BLaER1 (cell line): ENCODE measurements at regions not wholly inside any gene's neighbourhood (a gene's known extent, or its start where the extent isn't known, plus 50 kb on each side); places are given as distances from the start of the nearest gene placed in this dataset.

Experiments used
- H3K27ac ChIP-seq: shearing (Covaris generic); formaldehyde crosslinking; 2 replicates; pipeline ENCODE4 v1.8.1; 2022
- H3K27me3 ChIP-seq: shearing (Covaris generic); formaldehyde crosslinking; 2 replicates; pipeline ENCODE4 v1.8.1; 2022
- H3K36me3 ChIP-seq: shearing (Covaris generic); formaldehyde crosslinking; 2 replicates; pipeline ENCODE4 v1.8.1; 2022
- H3K4me1 ChIP-seq: shearing (Covaris generic); formaldehyde crosslinking; 2 replicates; pipeline ENCODE4 v1.8.1; 2022
- H3K4me2 ChIP-seq: shearing (Covaris generic); formaldehyde crosslinking; 2 replicates; pipeline ENCODE4 v1.8.1; 2022
- H3K4me3 ChIP-seq: shearing (Covaris generic); formaldehyde crosslinking; 2 replicates; pipeline ENCODE4 v1.8.1; 2022
- H3K9ac ChIP-seq: shearing (Covaris generic); formaldehyde crosslinking; 2 replicates; pipeline ENCODE4 v1.8.1; 2022
- H3K9me3 ChIP-seq: shearing (Covaris generic); formaldehyde crosslinking; 2 replicates; pipeline ENCODE4 v1.8.1; 2022
- H4K20me1 ChIP-seq: shearing (Covaris generic); formaldehyde crosslinking; 2 replicates; pipeline ENCODE4 v1.8.1; 2022
- Cebpa-rat ChIP-seq: shearing (Covaris generic); IDR thresholded peaks from 2 replicates; pipeline ENCODE4 v1.8.1; 2022

- Histone ChIP-seq H3K36me3 (no peaks in the 10 kb centered on the region), H3K9me3 (0 out of 2 replicates have a peak, but pooled peaks cover 9% of the 10 kb centered on the region), H3K4me3 (no peak overlapping the region), H3K4me2 (no peak overlapping the region), H4K20me1 (no peaks in the 10 kb centered on the region), H3K9ac (no peak overlapping the region), H3K27ac (no peak overlapping the region), H3K27me3 (no peaks in the 10 kb centered on the region), H3K4me1 (peaks cover 6% of the 10 kb centered on the region)
- no peak for TF ChIP-seq Cebpa-rat
Measured at GRCh38 chr13:84131249-84131648, 249.0 kb upstream of the SLITRK1 start.

GRCh38 chr13:84130495-84131114, 248.3 kb upstream of the SLITRK1 start:
- Histone ChIP-seq H3K36me3 (no peaks in the 10 kb centered on the region), H3K27me3 (no peaks in the 10 kb centered on the region), H3K9ac (no peak overlapping the region), H3K27ac (no peak overlapping the region), H3K9me3 (0 out of 2 replicates have a peak, but pooled peaks cover 9% of the 10 kb centered on the region), H4K20me1 (no peaks in the 10 kb centered on the region), H3K4me2 (no peak overlapping the region), H3K4me3 (no peak overlapping the region), H3K4me1 (no peaks in the 10 kb centered on the region)
- no peak for TF ChIP-seq Cebpa-rat

- no peaks in the 10 kb centered on the region for H3K4me1 ChIP-seq
- H3K4me3 ChIP-seq: no peak overlapping the region
- no peak overlapping the region for H3K27ac ChIP-seq
- 0 out of 2 replicates have a peak, but pooled peaks cover 9% of the 10 kb centered on the region for H3K9me3 ChIP-seq
- TF ChIP-seq Cebpa-rat: no peak
- no peaks in the 10 kb centered on the region for H3K27me3 ChIP-seq
- H4K20me1 ChIP-seq: no peaks in the 10 kb centered on the region
- no peak overlapping the region for H3K9ac ChIP-seq
- no peaks in the 10 kb centered on the region for H3K36me3 ChIP-seq
- no peak overlapping the region for H3K4me2 ChIP-seq
Measured at GRCh38 chr13:84129966-84130365, 247.7 kb upstream of the SLITRK1 start.

- TF ChIP-seq Cebpa-rat: no peak
- Histone ChIP-seq H3K27me3 (no peaks in the 10 kb centered on the region), H3K27ac (no peak overlapping the region), H3K4me3 (no peak overlapping the region), H4K20me1 (no peaks in the 10 kb centered on the region), H3K4me2 (no peak overlapping the region), H3K9ac (no peak overlapping the region), H3K4me1 (no peaks in the 10 kb centered on the region), H3K36me3 (no peaks in the 10 kb centered on the region), H3K9me3 (0 out of 2 replicates have a peak, but pooled peaks cover 9% of the 10 kb centered on the region)
Measured at GRCh38 chr13:84127597-84128128, 245.4 kb upstream of the SLITRK1 start.

GRCh38 chr13:84126671-84127171, 244.4 kb upstream of the SLITRK1 start:
- Histone ChIP-seq H3K36me3 (no peaks in the 10 kb centered on the region), H3K9me3 (0 out of 2 replicates have a peak, but pooled peaks cover 9% of the 10 kb centered on the region), H3K4me1 (peaks cover under 1% of the 10 kb centered on the region; the same call in 1 of the 2 replicates), H4K20me1 (no peaks in the 10 kb centered on the region), H3K4me3 (no peak overlapping the region), H3K4me2 (no peak overlapping the region), H3K9ac (no peak overlapping the region), H3K27ac (no peak overlapping the region), H3K27me3 (no peaks in the 10 kb centered on the region)
- no peak for TF ChIP-seq Cebpa-rat

- Histone ChIP-seq H4K20me1 (no peaks in the 10 kb centered on the region), H3K9me3 (no peaks in the 10 kb centered on the region), H3K27ac (no peak overlapping the region), H3K4me2 (peak overlapping the region; percentile 24; the same call in 1 of the 2 replicates), H3K36me3 (no peaks in the 10 kb centered on the region), H3K4me1 (peaks cover 6% of the 10 kb centered on the region), H3K27me3 (no peaks in the 10 kb centered on the region), H3K4me3 (no peak overlapping the region), H3K9ac (no peak overlapping the region)
- TF ChIP-seq Cebpa-rat: no peak
Measured at GRCh38 chr13:84121456-84121855, 239.2 kb upstream of the SLITRK1 start.

GRCh38 chr13:84118839-84119409, 236.7 kb upstream of the SLITRK1 start:
- H3K27me3 ChIP-seq: no peaks in the 10 kb centered on the region
- no peaks in the 10 kb centered on the region for H3K9me3 ChIP-seq
- no peak overlapping the region for H3K4me3 ChIP-seq
- H3K36me3 ChIP-seq: no peaks in the 10 kb centered on the region
- no peak overlapping the region for H3K27ac ChIP-seq
- H3K4me2 ChIP-seq: no peak overlapping the region
- no peak for TF ChIP-seq Cebpa-rat
- no peaks in the 10 kb centered on the region for H4K20me1 ChIP-seq
- H3K4me1 ChIP-seq: peaks cover 6% of the 10 kb centered on the region
- H3K9ac ChIP-seq: no peak overlapping the region

- H3K9ac ChIP-seq: no peak overlapping the region
- H3K4me3 ChIP-seq: no peak overlapping the region
- no peaks in the 10 kb centered on the region for H3K9me3 ChIP-seq
- no peaks in the 10 kb centered on the region for H3K4me1 ChIP-seq
- no peak overlapping the region for H3K4me2 ChIP-seq
- no peak overlapping the region for H3K27ac ChIP-seq
- no peak for TF ChIP-seq Cebpa-rat
- H3K27me3 ChIP-seq: no peaks in the 10 kb centered on the region
- H3K36me3 ChIP-seq: no peaks in the 10 kb centered on the region
- H4K20me1 ChIP-seq: no peaks in the 10 kb centered on the region
Measured at GRCh38 chr13:84098273-84098672, 216.0 kb upstream of the SLITRK1 start.

- Histone ChIP-seq H3K4me2 (no peak overlapping the region), H4K20me1 (no peaks in the 10 kb centered on the region), H3K4me3 (no peak overlapping the region), H3K4me1 (no peaks in the 10 kb centered on the region), H3K9ac (no peak overlapping the region), H3K27me3 (no peaks in the 10 kb centered on the region), H3K9me3 (no peaks in the 10 kb centered on the region), H3K27ac (no peak overlapping the region), H3K36me3 (no peaks in the 10 kb centered on the region)
- TF ChIP-seq Cebpa-rat: no peak
Measured at GRCh38 chr13:84097148-84097547, 214.9 kb upstream of the SLITRK1 start.

GRCh38 chr13:84096216-84096615, 213.9 kb upstream of the SLITRK1 start:
- H3K4me3 ChIP-seq: no peak overlapping the region
- no peaks in the 10 kb centered on the region for H3K4me1 ChIP-seq
- no peak overlapping the region for H3K4me2 ChIP-seq
- no peaks in the 10 kb centered on the region for H3K36me3 ChIP-seq
- no peaks in the 10 kb centered on the region for H4K20me1 ChIP-seq
- no peak overlapping the region for H3K9ac ChIP-seq
- TF ChIP-seq Cebpa-rat: no peak
- H3K27ac ChIP-seq: no peak overlapping the region
- no peaks in the 10 kb centered on the region for H3K9me3 ChIP-seq
- no peaks in the 10 kb centered on the region for H3K27me3 ChIP-seq
